ENCODE measurements at regions not wholly inside any gene's neighbourhood (a gene's known extent, or its start where the extent isn't known, plus 50 kb on each side); places are given as distances from the start of the nearest gene placed in this dataset.

DNA sequence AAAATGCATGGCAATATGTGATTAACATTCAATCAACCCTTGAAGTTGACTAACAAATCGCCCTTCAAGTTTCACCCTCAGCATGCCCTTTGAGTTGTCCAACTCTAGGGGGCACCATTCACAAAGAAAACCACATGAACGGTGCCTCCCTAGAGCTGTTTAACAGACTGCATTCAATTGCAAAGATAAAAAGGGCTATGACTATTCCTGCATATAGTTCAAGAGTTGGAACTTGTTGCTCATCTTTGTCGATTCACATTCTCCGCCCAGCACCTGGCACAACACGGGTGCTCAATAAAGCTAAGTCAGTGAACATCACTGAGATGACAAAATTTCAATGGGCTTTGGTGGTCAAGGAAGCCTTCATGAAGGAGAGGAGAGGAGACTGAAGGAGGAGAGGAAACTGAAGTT lies 69.6 kb upstream of the SLC30A5 start:
- TF ChIP-seq, protein P1, sequence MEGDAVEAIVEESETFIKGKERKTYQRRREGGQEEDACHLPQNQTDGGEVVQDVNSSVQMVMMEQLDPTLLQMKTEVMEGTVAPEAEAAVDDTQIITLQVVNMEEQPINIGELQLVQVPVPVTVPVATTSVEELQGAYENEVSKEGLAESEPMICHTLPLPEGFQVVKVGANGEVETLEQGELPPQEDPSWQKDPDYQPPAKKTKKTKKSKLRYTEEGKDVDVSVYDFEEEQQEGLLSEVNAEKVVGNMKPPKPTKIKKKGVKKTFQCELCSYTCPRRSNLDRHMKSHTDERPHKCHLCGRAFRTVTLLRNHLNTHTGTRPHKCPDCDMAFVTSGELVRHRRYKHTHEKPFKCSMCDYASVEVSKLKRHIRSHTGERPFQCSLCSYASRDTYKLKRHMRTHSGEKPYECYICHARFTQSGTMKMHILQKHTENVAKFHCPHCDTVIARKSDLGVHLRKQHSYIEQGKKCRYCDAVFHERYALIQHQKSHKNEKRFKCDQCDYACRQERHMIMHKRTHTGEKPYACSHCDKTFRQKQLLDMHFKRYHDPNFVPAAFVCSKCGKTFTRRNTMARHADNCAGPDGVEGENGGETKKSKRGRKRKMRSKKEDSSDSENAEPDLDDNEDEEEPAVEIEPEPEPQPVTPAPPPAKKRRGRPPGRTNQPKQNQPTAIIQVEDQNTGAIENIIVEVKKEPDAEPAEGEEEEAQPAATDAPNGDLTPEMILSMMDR (IDR thresholded peaks at IDR 0.05): peak in 5 of 6 experiments; percentile 18 to 65 (median 52)
- TF ChIP-seq POLR2A (IDR thresholded peaks at IDR 0.05): no peak
- no peak for TF ChIP-seq POLR2AphosphoS5 (IDR thresholded peaks at IDR 0.05)

All from upper lobe of left lung (tissue), 4 donors.